ENCODE measurements at regions not wholly inside any gene's neighbourhood (a gene's known extent, or its start where the extent isn't known, plus 50 kb on each side); places are given as distances from the start of the nearest gene placed in this dataset.

DNA sequence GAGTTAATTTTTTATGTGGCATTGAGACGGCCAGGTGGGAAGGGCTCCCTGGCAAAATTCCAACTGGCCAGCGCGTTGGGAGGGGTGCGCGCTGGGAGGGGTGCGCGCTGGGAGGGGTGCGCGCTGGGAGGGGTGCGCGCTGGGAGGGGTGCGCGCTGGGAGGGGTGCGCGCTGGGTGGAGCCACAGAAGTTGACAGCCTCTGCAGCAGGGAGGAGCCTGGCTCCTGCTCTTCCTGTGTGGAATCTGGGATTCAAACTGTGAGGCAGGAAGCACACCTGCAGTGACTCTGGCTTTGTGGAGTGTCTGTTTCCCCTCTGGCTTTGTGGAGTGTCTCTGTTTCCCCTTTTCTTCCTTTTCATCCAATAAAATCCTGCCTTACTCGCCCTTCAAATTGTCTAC lies 147.9 kb upstream of the CBLN2 start:
- no peak for DNase-seq

DNA sequence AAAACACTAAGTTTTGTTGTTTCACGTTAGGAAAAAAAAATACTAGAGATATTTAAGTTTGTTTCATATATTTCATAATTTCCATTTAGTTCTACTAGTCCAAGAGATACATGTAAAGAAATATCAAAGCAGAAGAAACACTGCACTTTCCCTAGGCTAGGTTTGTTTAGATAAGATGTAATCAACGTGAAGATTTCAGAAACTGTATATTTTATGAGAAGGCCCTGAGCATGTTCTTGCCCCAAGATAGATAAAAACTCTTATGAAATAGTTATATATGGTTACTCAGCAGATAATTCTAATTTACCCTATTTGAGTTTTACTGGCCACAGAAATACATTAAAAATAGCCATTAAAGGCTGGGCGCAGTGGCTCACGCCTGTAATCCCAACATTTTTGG lies 143.6 kb upstream of the CBLN2 start:
- no peak for DNase-seq

DNA sequence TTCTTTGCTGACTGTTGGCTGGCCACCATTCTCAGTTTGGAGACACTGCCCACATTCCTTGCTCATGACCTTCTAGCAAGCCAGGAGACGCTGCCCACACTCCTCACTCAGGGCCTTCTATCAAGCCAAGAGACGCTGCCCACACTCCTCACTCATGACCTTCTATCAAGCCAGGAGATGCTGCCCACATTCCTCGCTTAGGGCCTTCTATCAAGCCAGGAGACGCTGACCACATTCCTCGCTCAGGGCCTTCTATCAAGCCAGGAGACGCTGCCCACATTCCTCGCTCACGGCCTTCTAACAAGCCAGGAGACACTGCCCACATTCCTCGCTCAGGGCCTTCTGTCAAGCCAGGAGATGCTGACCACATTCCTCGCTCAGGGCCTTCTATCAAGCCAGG lies 131.3 kb upstream of the CBLN2 start:
- no peak for DNase-seq

DNA sequence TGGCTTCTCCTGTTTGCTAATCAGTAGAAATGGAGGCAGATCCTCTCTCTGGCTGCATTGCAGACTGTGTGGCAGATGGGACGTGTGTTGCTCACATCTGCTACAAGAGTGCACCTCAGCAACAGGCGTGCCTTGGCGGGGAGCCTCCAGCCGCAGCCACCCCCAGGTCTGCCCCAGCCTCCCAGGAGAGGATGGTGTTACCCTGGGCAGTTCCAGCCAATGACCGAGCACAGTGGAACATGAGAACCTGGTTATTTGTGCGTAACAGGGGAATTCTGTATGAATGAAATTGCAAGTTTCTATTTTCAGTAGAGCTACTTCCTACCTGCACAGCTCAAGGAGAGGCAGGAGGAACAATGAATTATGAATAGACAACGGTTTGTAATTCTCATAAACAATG lies 130.6 kb upstream of the CBLN2 start:
- DNase-seq = no peak

DNA sequence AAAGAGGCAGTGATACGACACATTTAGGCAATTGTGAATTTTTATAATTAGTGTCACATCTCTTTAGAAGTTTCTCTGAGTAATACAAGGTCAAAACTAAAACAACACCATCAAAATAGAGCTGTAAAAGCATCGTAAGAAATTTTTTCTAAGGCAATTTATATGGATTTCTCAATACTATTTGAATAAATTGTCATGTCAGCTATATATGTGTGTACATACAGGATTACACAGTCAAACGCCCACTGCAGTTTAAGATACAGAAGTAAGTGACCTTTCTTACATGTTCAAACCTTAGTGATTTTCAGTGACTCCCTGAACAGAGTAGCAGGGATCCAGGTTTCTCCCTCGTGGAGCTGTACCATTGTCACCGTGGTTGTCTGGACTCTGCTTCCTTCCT lies 129.1 kb upstream of the CBLN2 start:
- no peak for DNase-seq

DNA sequence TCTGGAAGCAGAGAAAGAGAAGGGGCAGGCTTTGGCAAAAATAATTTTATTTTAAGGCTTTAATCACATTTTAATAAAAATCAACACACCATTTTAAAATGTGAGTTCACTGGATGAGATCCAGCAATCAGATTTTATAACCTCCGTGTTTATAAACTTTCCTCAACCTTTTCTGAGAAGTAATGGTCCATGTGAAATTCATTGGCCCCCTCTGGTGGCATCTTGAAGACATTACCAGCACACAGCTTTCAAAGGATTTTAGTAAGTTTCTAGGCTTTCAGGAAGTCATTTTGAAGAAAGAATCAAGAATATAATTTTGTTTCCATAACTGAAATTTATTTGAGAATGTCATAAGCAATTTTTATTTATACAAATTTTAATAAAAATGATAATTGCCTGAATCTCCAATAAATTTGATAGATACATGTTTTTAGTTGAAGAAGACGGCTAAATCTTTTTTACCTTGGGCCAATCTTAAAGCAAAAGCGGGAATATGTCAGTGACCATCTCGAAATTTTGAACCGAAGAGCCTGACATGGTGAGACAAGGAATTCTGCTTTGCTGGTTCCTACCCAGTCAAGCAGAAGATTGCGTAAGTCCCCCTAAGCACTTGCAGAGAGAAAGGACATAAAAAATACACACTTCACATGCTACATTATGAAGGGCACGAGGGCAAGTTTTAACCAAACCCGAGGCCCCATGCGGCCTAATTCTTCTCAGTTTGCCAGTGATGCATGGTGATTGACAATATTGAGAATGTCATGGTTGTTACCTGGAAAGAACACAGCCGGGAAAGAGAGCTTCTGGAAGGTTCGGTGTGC lies 128.4 kb upstream of the CBLN2 start:
- no peak for DNase-seq

DNA sequence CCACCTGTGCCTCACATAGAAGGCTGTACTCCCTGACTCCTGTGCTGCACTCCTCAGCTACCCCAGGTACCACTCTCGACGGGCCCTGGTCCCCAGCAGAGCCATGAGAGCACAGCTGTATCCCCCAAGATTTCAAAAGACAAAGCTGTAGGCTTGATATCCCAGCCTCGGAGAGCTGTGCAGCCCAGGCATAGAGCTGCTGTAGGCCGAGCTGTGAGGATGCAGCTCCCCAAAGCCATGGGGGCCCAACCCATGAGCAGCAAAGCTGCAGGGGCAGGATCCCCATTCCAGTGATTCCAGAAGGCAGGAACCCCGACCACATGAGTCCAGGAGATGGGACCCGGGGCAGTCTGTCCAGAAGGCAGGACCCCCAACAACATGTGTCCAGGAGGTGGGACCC lies 123.8 kb upstream of the CBLN2 start:
- no peak for DNase-seq

DNA sequence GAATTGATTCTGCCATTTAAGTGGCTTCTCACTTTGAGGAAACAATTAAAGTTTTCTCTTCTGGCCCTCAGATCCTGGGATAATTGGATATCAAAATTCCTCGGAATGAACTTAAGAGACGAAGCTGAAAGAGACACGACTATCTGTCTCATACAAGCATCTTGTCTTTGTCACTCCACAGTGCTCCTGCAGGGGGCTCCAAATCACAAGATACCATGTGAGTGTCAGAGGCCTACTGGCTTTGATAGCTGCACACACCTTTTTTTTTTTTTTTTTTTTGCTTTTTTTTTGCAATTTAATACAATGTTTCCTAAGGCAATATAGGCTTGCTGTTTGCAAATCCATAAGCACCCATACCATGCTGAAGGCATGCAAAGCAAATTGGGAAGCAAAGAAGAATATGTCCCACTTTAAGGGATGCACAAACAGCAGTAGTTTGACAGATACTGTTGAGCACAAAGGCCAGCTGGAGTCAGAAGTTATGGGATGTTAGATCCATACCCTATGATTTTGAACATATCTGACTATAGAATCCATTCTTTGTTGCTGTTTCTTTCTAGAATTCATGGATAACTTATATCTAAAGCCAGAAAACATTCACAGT lies 109.0 kb upstream of the CBLN2 start:
- DNase-seq = peak; percentile 28 to 59

DNA sequence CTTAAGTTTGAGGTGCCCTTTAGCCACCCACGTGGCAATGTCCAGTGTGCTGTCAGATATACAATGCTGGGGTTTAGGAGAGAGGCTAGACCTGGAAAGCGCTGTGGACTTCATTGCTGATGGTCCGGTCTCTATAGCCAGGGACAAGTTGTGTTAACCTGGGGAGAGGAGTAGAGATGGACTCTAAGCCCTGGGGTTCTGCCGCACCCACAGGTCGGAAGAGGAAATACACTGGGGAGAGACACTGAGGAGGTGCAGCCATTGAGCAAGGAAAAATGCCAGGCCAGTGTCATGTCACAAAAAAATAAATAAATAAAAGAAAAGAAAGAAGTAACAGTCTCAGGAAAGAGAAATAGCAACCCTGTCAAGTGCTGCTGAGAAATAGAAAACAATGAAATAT lies 106.9 kb upstream of the CBLN2 start:
- no peak for DNase-seq

DNA sequence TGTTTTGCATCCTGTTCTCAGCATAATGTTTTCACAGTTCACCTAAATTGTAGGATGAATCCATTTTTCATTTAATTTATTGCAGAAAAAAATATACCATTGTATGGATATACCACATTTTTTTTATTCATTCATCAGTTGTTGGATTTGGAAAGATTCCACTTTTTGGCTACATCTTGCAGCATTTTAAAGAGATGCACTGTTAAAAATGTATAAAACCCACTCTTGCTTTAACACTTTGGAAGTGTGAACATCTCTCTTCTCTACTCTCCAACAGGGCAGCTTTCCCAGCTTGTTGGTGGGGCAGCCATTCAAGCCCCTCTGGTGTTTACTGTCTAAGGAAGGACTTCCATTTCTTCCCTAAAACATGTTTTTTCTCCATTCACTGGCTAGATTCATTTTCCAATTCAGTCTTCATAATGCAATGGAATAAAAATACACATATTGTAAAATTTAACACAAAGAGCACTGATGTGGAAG lies 104.4 kb upstream of the CBLN2 start:
- DNase-seq = no peak

DNA sequence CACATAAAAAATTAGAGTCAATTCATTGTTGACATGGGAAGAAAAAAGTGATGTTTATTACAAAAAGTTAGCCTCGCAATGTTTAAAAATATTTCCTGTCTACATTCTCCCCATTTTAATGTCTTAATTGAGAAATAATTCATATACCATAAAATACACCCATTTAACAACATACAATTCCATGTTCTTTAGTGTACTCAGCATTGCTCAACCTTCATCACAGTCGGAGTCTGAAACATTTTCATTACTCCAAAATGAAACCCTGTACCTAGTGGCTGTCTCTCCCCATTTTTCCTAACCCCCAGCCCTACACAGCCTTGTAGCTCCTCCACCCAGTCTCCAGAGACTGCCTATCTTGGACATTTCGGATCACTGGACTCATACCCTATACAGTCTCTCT lies 103.9 kb upstream of the CBLN2 start:
- DNase-seq = no peak

DNA sequence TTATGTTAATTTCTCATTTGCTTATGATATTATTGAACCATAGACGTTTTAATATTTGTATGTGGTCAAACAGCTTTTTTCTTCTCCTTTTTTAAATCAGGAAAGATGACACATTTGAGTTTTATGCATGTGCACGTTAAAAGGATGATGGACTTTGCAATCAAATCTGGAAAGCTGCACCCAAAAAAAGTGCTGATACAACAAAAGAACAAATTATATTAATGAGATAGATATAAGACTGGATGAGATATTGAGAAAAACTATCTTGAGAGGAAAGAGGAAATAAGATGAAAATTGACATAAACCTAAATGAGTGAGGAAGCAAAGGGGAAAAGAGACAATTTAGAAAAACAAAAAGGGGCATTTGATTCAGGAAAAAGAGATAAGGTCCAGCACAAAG lies 96.4 kb upstream of the CBLN2 start:
- DNase-seq = no peak

DNA sequence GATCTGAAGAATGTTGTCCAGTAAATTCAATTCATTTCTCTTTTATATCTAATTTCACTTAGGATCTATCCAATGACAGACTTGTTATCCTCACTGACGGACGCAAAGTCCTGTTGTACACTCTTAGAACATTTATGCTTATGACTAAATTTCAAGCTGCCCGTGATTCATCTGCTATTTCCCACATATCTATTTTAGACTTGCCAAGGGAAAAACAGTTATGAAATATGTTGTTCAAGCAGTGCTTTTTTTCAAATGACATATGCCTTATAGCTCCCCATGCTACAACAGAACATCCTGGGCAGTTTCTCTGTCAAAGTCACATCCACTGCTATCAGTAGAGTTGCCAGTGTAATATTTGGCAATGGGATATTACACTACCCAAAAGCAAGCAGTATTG lies 94.2 kb upstream of the CBLN2 start:
- DNase-seq = no peak

DNA sequence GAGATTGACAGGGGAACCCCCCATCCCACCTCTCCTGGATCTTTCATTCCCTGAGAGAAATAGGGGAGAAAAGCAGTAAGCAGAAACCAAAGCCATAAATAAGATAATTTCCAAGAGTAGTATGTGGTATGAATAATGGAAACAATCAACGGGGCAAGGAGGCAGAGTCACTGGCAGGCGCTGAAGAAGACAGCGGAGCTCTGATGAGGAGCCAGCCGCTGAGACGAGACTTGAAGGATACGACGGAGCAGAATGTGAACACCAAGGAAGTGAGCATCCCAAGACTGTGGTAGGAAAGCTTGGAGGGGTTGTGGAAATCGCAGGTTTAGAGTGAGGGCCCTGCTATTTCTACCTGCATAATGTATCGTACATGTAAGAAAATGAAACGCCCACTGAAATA lies 93.6 kb upstream of the CBLN2 start:
- DNase-seq = no peak

DNA sequence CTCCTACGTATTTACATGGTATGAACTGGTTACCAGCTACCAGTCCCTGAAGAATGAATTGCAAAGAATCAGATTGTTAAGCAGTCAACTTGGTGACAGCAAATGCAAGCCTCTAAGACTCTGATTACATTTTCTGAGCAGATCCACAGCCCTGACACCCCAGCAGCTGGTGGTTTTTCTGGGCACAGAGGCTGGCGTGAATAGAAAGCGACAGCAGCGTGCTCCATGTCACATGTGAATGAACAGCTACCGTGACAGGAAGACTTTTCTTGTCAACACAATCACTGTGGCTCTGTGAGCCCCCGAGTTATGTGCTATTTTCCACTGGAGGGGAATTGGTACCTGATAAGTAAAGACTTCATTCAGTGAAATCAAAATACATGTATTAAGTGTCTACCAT lies 93.2 kb upstream of the CBLN2 start:
- DNase-seq = no peak

DNA sequence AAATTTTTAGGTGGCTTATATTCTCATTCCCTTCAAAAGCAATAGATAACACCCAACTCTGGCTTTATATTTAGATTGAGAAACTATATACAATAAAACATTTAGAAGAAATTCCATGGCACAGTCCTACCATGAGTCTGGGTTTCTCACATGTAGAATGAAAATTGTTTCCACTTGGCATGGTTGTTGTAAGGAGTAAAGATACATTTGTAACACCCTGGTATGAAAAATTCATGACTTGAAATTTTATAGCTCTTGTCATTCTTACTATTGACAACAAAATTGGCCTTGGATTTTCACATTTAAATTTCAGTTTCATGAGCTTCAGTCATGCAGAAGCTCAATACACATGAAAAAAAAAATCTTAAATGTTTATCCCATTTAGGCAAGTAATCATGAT lies 92.5 kb upstream of the CBLN2 start:
- DNase-seq = no peak

DNA sequence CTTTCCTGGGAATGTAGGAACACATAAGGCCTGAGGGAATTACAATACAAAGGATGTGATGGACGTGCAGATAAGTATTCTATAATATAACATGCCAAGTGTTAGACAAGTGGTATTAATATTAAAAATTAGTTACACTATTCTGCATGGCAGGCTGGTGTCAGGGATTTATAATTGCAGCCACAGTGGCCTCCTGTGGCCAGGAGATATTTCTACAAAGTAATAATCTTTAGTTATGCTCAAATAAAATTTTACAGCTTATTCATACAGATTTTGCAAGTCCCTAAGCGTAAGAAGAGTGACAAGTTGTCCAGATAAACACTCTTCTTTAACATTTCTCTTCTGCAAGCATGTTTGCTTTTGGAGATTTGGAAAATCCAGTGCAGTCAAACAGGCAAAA lies 90.4 kb upstream of the CBLN2 start:
- DNase-seq = no peak

DNA sequence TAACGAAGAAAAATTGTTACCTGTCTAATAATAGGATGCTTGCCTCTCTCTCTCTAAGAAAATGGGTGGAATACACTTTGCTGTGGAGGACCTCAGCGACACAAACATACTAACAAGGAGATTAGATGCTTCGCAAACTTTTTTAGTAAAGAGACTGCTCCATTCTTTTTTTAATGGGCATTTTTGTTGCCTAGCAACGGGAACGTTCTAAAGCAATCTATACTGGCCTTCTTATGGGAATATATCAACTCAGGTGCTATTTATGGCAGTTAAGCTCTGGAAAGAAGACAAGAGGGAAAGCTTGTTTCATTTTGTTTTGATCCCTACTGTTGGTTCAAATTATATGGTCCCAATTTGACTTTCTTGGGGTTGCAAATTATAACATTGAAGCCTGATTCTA lies 86.8 kb upstream of the CBLN2 start:
- no peak for DNase-seq

DNA sequence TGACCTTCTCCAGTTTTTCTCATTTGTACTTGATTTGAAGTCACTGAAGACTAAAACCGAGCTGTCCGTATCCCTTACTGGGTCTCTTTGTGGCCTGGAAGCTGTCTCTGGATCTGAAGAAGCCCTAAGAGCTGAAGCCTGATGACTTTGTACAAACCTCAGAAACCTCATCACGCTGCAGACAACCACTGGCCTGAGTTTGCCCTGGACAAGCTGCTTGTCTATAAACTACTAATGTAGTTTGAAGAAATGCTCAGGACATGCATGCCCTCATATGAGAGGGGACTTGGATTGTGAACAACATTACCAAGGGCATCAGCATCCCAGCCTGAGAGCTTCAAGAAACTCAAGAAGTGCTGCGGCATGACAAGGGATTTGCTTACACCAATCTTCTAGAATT lies 79.3 kb upstream of the CBLN2 start:
- DNase-seq = no peak

DNA sequence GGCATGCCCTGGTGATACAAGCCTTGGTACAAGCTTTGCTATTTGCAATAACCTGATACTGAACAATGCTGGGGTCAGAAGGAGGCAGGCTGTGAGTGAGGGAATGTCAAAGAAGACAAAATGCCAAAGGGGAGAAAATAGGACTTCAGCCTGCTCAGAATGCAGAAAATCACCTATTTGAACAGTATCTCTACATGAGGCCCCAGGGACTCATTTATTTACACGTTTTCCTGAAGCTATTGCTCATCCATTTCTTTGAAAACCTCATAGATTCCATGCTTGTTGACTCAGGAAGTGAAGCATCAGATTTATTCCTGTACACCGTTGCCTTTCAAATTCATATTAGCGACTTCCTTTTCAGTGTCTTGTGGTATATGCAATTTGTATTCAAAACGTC lies 69.4 kb upstream of the CBLN2 start:
- DNase-seq = no peak

DNA sequence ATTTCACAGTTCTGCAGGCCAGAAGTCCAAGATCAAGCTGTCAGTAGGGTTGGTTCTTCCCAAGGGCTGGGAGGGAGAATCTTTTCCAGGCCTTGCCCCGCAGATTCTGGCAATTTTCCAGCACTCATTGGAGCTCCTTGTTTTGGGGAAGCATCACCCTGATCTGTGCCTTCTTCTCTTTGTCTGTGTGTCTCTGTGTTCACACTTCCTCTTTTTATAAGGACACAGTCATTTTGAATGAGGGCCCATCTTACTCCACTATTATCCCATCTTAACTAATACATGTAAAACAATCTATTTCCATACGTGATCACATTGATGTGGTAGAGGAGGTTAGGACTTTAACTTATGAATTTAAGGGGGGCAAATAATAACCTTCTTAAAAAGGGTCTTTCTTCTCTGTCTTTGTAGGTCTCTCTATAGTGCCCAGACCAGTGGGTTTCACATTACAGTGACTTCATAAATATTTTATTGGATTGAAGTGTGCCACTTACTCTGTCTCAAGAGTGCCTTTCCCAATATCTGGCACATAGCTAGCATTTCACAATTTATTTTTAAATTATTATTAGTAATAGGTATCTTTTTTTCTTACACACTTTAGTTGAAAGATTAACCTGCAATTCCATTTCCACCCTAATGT lies 68.9 kb upstream of the CBLN2 start:
- no peak for DNase-seq

DNA sequence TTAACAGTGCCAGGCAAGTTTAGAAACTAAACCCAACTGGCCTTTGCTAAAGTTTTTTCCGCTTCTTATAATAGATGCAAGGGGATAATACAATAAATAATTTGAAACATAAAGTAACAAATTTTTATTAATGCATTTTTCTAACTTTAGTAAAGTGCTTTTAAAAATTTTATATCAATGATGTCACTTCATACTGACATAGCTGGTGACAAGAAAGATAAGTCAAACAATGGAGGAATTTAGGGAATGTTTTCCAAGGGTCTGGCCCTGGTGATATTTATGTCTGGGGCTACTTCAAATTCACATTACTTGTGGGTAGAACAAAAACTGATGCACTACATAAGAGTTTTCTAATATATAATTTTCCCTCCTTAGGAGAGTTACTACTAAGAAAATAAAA lies 61.2 kb upstream of the CBLN2 start:
- DNase-seq = no peak

DNA sequence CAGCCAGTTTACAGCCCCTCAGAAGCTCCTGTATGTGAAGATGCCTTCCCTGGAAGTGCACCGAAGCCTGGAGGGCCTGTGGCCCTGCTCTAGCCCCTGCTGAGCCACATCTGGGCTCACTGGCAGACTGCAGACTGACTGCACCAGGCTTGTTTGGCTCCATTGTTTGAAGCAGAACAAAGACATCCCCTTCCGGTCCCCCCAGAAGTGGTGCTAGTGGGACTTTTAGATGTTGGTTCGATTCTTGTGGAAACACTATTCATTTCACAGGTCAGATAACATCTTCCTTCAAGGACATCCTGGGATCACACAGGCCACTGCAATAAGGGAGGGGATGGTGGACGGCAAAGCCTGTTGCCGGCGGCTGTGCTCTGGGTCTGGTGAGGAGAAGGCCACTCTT lies 57.8 kb upstream of the CBLN2 start:
- no peak for DNase-seq

DNA sequence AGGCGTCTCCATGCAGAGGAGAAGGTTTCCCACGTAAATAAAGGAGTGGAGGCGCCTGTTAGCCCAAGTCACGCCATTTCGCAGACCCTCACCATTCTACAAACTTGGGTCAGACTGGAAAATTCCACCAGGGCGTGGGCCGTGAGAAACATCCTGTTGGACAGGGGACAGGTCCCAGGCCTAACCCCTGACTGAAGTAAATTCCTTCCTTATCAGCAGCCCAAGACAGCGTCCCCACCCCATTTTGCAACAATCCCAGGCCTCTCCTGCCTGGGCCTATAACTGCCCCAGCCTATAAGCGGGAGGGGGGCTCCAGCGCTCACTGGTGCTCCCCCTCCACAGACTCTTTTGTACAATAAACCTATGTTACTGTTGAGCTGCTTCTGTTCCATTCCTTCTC lies 57.3 kb upstream of the CBLN2 start:
- no peak for DNase-seq

Data from stimulated activated CD4-positive, alpha-beta T cell treated with anti-CD3 and anti-CD28 coated beads, Interleukin-2, amount 100 ng/mL, for 24 hours (primary cell).